GM12878 (cell line): ENCODE measurements at regions not wholly inside any gene's neighbourhood (a gene's known extent, or its start where the extent isn't known, plus 50 kb on each side); places are given as distances from the start of the nearest gene placed in this dataset.
A peak's percentile ranks its signal among the peaks of the same experiment; 100 is the strongest.

Experiments
- EED ChIP-seq: sonication (generic); IDR thresholded peaks from 2 replicates; pipeline ENCODE4 v1.6.1; 2016; ENCODE audit warnings: antibody characterized with exemption, low read depth
- HCFC1 ChIP-seq: fragments of 150-350 bp; IDR thresholded peaks from 2 replicates; pipeline ENCODE4 v1.6.1; 2014; ENCODE audit warnings: low read length
- IKZF2 ChIP-seq, 2 experiments: fragments of 450-650 bp; IDR thresholded peaks; 2 replicates each; pipeline ENCODE4 v1.6.1; 2017; ENCODE audit warnings: mild to moderate bottlenecking in 2 of 2, moderate library complexity in 2 of 2
- JUNB ChIP-seq: IDR thresholded peaks from 2 replicates; pipeline ENCODE4 v1.6.1; 2016; ENCODE audit warnings: antibody characterized with exemption, mild to moderate bottlenecking
- NFYA ChIP-seq: IDR thresholded peaks from 2 replicates; pipeline ENCODE4 v1.6.1; 2011; ENCODE audit warnings: low read depth, mild to moderate bottlenecking, low read length, improper control_type of control experiment, borderline replicate concordance
- NR2F1 ChIP-seq: fragments of 450-650 bp; conservative IDR thresholded peaks from 2 replicates; pipeline ENCODE4 v1.6.1; 2017; ENCODE audit warnings: mild to moderate bottlenecking
- POLR2A ChIP-seq: IDR thresholded peaks from 2 replicates; pipeline ENCODE4 v1.6.1; 2011; ENCODE audit warnings: low read depth, mild to moderate bottlenecking, low read length
- RAD21 ChIP-seq: IDR thresholded peaks from 2 replicates; pipeline ENCODE4 v1.6.1; 2011; ENCODE audit warnings: mild to moderate bottlenecking, low read depth, low read length, moderate library complexity; ENCODE audit not compliant: insufficient read depth
- RB1 ChIP-seq: fragments of 450-650 bp; formaldehyde crosslinking; IDR thresholded peaks from 2 replicates; pipeline ENCODE4 v1.6.1; 2017; ENCODE audit warnings: mild to moderate bottlenecking, borderline replicate concordance
- SIN3A ChIP-seq: IDR thresholded peaks from 2 replicates; pipeline ENCODE4 v1.6.1; 2012; ENCODE audit warnings: low read depth, low read length, improper control_type of control experiment
- SPI1 ChIP-seq: IDR thresholded peaks from 2 replicates; pipeline ENCODE4 v1.6.1; 2011; ENCODE audit warnings: low read depth, mild to moderate bottlenecking, low read length, moderate library complexity, borderline replicate concordance; ENCODE audit not compliant: insufficient read depth
- SREBF2 ChIP-seq: IDR thresholded peaks from 2 replicates; pipeline ENCODE4 v1.6.1; 2012; ENCODE audit warnings: mild to moderate bottlenecking, low read length
- ZSCAN29 ChIP-seq: fragments of 450-650 bp; IDR thresholded peaks from 2 replicates; pipeline ENCODE4 v1.6.1; 2017; ENCODE audit warnings: mild to moderate bottlenecking, moderate library complexity
- ZZZ3 ChIP-seq: IDR thresholded peaks from 2 replicates; pipeline ENCODE4 v1.6.1; 2011; ENCODE audit warnings: low read depth; ENCODE audit not compliant: control insufficient read depth, insufficient read length
- TF ChIP-seq, protein P1 (sequence below): IDR thresholded peaks from 2 replicates; pipeline ENCODE4 v1.6.1; 2012; ENCODE audit warnings: improper control_type of control experiment, low read depth, low read length; ENCODE audit not compliant: insufficient replicate concordance
- TF ChIP-seq, protein P2 (sequence below): fragments of 450-650 bp; IDR thresholded peaks from 2 replicates; pipeline ENCODE4 v1.6.1; 2017; ENCODE audit warnings: mild to moderate bottlenecking, moderate library complexity
- TF ChIP-seq, protein P3 (sequence below): fragments of 450-650 bp; IDR thresholded peaks from 2 replicates; pipeline ENCODE4 v1.6.1; 2014; ENCODE audit warnings: mild to moderate bottlenecking
- TF ChIP-seq, protein P4 (sequence below), 3 experiments: IDR thresholded peaks in 2 of 3; conservative IDR thresholded peaks in 1 of 3; 2 replicates each; pipeline ENCODE4 v1.5.1; 2011; ENCODE audit warnings: low read depth in 3 of 3, low read length in 3 of 3, mild to moderate bottlenecking in 3 of 3, control low read depth in 2 of 3, moderate library complexity in 2 of 3, inconsistent platforms in 1 of 3, mixed read lengths in 1 of 3; ENCODE audit not compliant: control insufficient read depth in 2 of 3, insufficient read depth in 1 of 3; ENCODE audit errors: extremely low read depth in 1 of 3

DNA sequence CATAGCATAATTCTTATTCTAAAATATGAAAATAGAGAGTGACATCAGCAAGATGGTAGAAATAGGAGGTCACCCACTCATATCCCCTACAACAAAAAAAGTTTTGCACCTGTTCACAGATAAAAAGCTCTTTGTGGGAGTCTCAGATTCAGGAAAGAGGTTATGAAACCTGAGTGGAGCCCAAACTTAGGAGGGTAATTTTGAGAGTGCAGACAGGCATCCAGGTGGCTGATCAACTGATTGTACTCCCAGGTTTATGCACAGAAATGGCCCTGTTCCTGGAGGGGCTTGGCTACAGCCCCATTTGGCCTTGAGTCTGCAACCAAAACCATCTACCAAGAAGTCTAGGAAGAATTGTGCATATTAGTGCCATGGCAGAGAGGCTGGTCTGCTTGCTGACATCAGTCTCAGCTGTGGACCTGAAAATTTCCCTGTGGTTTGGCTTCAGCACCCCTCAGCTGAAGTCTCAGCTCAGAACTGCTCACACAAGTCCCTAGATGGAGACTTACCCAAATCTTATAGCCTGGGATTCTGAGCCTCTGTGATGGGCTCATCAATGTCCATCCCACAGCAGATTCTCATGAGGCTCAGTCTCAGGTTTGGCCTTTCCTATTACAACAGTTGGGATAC is 291.6 kb downstream of the IL20RB start (continued):
- TF ChIP-seq, protein P1, sequence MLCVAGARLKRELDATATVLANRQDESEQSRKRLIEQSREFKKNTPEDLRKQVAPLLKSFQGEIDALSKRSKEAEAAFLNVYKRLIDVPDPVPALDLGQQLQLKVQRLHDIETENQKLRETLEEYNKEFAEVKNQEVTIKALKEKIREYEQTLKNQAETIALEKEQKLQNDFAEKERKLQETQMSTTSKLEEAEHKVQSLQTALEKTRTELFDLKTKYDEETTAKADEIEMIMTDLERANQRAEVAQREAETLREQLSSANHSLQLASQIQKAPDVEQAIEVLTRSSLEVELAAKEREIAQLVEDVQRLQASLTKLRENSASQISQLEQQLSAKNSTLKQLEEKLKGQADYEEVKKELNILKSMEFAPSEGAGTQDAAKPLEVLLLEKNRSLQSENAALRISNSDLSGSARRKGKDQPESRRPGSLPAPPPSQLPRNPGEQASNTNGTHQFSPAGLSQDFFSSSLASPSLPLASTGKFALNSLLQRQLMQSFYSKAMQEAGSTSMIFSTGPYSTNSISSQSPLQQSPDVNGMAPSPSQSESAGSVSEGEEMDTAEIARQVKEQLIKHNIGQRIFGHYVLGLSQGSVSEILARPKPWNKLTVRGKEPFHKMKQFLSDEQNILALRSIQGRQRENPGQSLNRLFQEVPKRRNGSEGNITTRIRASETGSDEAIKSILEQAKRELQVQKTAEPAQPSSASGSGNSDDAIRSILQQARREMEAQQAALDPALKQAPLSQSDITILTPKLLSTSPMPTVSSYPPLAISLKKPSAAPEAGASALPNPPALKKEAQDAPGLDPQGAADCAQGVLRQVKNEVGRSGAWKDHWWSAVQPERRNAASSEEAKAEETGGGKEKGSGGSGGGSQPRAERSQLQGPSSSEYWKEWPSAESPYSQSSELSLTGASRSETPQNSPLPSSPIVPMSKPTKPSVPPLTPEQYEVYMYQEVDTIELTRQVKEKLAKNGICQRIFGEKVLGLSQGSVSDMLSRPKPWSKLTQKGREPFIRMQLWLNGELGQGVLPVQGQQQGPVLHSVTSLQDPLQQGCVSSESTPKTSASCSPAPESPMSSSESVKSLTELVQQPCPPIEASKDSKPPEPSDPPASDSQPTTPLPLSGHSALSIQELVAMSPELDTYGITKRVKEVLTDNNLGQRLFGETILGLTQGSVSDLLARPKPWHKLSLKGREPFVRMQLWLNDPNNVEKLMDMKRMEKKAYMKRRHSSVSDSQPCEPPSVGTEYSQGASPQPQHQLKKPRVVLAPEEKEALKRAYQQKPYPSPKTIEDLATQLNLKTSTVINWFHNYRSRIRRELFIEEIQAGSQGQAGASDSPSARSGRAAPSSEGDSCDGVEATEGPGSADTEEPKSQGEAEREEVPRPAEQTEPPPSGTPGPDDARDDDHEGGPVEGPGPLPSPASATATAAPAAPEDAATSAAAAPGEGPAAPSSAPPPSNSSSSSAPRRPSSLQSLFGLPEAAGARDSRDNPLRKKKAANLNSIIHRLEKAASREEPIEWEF: no peak
- TF ChIP-seq HCFC1 (no peak), SPI1 (peak; percentile 36; the same call in 1 of the 2 replicates), RAD21 (peak; percentile 15; the same call in 1 of the 2 replicates), ZZZ3 (no peak), ZSCAN29 (no peak), SREBF2 (no peak), POLR2A (no peak), RB1 (no peak), IKZF2 (IDR thresholded peaks at IDR 0.05) (no peak), NFYA (no peak), EED (peak; percentile 73), JUNB (peak; percentile 61; the same call in 1 of the 2 replicates), SIN3A (no peak), NR2F1 (no peak)
- TF ChIP-seq, protein P2, sequence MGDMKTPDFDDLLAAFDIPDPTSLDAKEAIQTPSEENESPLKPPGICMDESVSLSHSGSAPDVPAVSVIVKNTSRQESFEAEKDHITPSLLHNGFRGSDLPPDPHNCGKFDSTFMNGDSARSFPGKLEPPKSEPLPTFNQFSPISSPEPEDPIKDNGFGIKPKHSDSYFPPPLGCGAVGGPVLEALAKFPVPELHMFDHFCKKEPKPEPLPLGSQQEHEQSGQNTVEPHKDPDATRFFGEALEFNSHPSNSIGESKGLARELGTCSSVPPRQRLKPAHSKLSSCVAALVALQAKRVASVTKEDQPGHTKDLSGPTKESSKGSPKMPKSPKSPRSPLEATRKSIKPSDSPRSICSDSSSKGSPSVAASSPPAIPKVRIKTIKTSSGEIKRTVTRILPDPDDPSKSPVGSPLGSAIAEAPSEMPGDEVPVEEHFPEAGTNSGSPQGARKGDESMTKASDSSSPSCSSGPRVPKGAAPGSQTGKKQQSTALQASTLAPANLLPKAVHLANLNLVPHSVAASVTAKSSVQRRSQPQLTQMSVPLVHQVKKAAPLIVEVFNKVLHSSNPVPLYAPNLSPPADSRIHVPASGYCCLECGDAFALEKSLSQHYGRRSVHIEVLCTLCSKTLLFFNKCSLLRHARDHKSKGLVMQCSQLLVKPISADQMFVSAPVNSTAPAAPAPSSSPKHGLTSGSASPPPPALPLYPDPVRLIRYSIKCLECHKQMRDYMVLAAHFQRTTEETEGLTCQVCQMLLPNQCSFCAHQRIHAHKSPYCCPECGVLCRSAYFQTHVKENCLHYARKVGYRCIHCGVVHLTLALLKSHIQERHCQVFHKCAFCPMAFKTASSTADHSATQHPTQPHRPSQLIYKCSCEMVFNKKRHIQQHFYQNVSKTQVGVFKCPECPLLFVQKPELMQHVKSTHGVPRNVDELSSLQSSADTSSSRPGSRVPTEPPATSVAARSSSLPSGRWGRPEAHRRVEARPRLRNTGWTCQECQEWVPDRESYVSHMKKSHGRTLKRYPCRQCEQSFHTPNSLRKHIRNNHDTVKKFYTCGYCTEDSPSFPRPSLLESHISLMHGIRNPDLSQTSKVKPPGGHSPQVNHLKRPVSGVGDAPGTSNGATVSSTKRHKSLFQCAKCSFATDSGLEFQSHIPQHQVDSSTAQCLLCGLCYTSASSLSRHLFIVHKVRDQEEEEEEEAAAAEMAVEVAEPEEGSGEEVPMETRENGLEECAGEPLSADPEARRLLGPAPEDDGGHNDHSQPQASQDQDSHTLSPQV: no peak
- TF ChIP-seq, protein P3, sequence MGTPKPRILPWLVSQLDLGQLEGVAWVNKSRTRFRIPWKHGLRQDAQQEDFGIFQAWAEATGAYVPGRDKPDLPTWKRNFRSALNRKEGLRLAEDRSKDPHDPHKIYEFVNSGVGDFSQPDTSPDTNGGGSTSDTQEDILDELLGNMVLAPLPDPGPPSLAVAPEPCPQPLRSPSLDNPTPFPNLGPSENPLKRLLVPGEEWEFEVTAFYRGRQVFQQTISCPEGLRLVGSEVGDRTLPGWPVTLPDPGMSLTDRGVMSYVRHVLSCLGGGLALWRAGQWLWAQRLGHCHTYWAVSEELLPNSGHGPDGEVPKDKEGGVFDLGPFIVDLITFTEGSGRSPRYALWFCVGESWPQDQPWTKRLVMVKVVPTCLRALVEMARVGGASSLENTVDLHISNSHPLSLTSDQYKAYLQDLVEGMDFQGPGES: no peak
- TF ChIP-seq, protein P4, sequence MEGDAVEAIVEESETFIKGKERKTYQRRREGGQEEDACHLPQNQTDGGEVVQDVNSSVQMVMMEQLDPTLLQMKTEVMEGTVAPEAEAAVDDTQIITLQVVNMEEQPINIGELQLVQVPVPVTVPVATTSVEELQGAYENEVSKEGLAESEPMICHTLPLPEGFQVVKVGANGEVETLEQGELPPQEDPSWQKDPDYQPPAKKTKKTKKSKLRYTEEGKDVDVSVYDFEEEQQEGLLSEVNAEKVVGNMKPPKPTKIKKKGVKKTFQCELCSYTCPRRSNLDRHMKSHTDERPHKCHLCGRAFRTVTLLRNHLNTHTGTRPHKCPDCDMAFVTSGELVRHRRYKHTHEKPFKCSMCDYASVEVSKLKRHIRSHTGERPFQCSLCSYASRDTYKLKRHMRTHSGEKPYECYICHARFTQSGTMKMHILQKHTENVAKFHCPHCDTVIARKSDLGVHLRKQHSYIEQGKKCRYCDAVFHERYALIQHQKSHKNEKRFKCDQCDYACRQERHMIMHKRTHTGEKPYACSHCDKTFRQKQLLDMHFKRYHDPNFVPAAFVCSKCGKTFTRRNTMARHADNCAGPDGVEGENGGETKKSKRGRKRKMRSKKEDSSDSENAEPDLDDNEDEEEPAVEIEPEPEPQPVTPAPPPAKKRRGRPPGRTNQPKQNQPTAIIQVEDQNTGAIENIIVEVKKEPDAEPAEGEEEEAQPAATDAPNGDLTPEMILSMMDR (IDR thresholded peaks at IDR 0.05 in 2 of 3, conservative IDR thresholded peaks at IDR 0.05 in 1 of 3; ENCODE audit: control insufficient read depth in 2 of 3, extremely low read depth in 1 of 3, insufficient read depth in 1 of 3, low read depth in 3 of 3, low read length in 3 of 3): no peak
